Gastrocnemius medialis (tissue), 4 donors: ENCODE measurements at regions not wholly inside any gene's neighbourhood (a gene's known extent, or its start where the extent isn't known, plus 50 kb on each side); places are given as distances from the start of the nearest gene placed in this dataset.

ENCODE experiments used
- ATAC-seq, 2 donors: fragments of 150-250 bp; one replicate each; pipeline ENCODE4 v1.9.1; 2016
- DNase-seq, 2 donors: peaks; one replicate each; pipeline ENCODE4 v3.0.0-alpha.2; 2019
- H3K27ac ChIP-seq, 4 donors: fragments of 200-600 bp; sonication (generic); 1 replicate in 1 of 4; 2 replicates in 3 of 4; pipeline ENCODE4 v1.5.1; 2016 to 2018; ENCODE audit warnings: mild to moderate bottlenecking in 2 of 4, moderate library complexity in 1 of 4
- H3K27me3 ChIP-seq, 3 donors: fragments of 200-600 bp; sonication (generic) in 2 of 3; 1 replicate in 1 of 3; 2 replicates in 2 of 3; pipeline versions ENCODE4 v1.5.1 to v1.6.0; 2016 to 2019; ENCODE audit warnings: mild to moderate bottlenecking in 1 of 3, moderate library complexity in 1 of 3
- H3K36me3 ChIP-seq, 2 donors: fragments of 200-600 bp; sonication (generic) in 1 of 2; one replicate each; pipeline ENCODE4 v1.5.1; 2017 to 2018
- H3K4me1 ChIP-seq, 2 donors: fragments of 200-600 bp; sonication (generic) in 1 of 2; one replicate each; pipeline ENCODE4 v1.5.1; 2016 to 2017; ENCODE audit warnings: mild to moderate bottlenecking in 2 of 2
- H3K4me3 ChIP-seq, 4 donors: fragments of 200-600 bp; sonication (generic) in 3 of 4; 1 replicate in 1 of 4; 2 replicates in 3 of 4; pipeline ENCODE4 v1.5.1; 2016 to 2019; ENCODE audit warnings: mild to moderate bottlenecking in 2 of 4
- H3K9me3 ChIP-seq, 3 donors: fragments of 200-600 bp; sonication (generic) in 2 of 3; 1 replicate in 1 of 3; 2 replicates in 2 of 3; pipeline ENCODE4 v1.5.1; 2016 to 2019
- CTCF ChIP-seq, 5 experiments: fragments of 450-650 bp in 3 of 5; fragments of 200-600 bp in 2 of 5; sonication (generic) in 2 of 5; IDR thresholded peaks in 4 of 5; conservative IDR thresholded peaks in 1 of 5; 1 replicate in 4 of 5; 2 replicates in 1 of 5; pipeline ENCODE4 v1.5.1; 2016 to 2019; ENCODE audit warnings: antibody characterized with exemption in 5 of 5, mild to moderate bottlenecking in 3 of 5, moderate library complexity in 3 of 5
- POLR2A ChIP-seq, 2 donors: fragments of 450-650 bp; IDR thresholded peaks; one replicate each; pipeline ENCODE4 v1.6.1; 2017; ENCODE audit warnings: antibody characterized with exemption in 2 of 2, mild to moderate bottlenecking in 2 of 2, moderate library complexity in 2 of 2
- in situ Hi-C, 4 donors: fragments of 200-750 bp; cut with MboI; loops; one replicate each; pipeline versions ENCODE4 v1.15.0 to v1.8.0; 2017; ENCODE audit warnings: low sequenced_read_pairs in 4 of 4
- intact Hi-C: fragments of 100-400 bp; cut with DNase I; formaldehyde crosslinking; loops from one replicate; pipeline ENCODE4 v1.15.1; 2023; ENCODE audit warnings: low total_unique reads

- Histone ChIP-seq H3K27ac (no peak overlapping the region), H3K27me3 (no peaks in the 10 kb centered on the region), H3K36me3 (no peaks in the 10 kb centered on the region), H3K4me3 (no peak overlapping the region), H3K4me1 (no peaks in the 10 kb centered on the region), H3K9me3 (no peaks in the 10 kb centered on the region)
- ATAC-seq (no peak), DNase-seq (no peak)
- TF ChIP-seq CTCF (IDR thresholded peaks at IDR 0.05 in 4 of 5, conservative IDR thresholded peaks at IDR 0.05 in 1 of 5) (no peak), POLR2A (IDR thresholded peaks at IDR 0.05) (no peak)
- intact Hi-C loops (no loop called here), in situ Hi-C loops (no loop called here)
Measured at GRCh38 chr2:58727981-58728656, 487.0 kb upstream of the FANCL start.

- no peak overlapping the region for H3K27ac ChIP-seq
- H3K27me3 ChIP-seq = no peaks in the 10 kb centered on the region
- DNase-seq (no peak), ATAC-seq (no peak)
- H3K4me1 ChIP-seq = no peaks in the 10 kb centered on the region
- TF ChIP-seq POLR2A (IDR thresholded peaks at IDR 0.05) = no peak
- no peak for TF ChIP-seq CTCF (IDR thresholded peaks at IDR 0.05 in 4 of 5, conservative IDR thresholded peaks at IDR 0.05 in 1 of 5)
- H3K4me3 ChIP-seq = no peak overlapping the region
- in situ Hi-C loops (no loop called here), intact Hi-C loops (no loop called here)
- H3K9me3 ChIP-seq = no peaks in the 10 kb centered on the region
- H3K36me3 ChIP-seq = no peaks in the 10 kb centered on the region
Measured at GRCh38 chr2:58721912-58722591, 480.9 kb upstream of the FANCL start.

GRCh38 chr2:58720770-58721697 lies 479.9 kb upstream of the FANCL start:
- no peak overlapping the region for H3K4me3 ChIP-seq
- in situ Hi-C loops (no loop called here), intact Hi-C loops (no loop called here)
- no peaks in the 10 kb centered on the region for H3K9me3 ChIP-seq
- DNase-seq (no peak), ATAC-seq (no peak)
- no peaks in the 10 kb centered on the region for H3K4me1 ChIP-seq
- TF ChIP-seq CTCF (IDR thresholded peaks at IDR 0.05 in 4 of 5, conservative IDR thresholded peaks at IDR 0.05 in 1 of 5) (no peak), POLR2A (IDR thresholded peaks at IDR 0.05) (no peak)
- H3K27ac ChIP-seq = no peak overlapping the region
- no peaks in the 10 kb centered on the region for H3K36me3 ChIP-seq
- H3K27me3 ChIP-seq = no peaks in the 10 kb centered on the region

GRCh38 chr2:58720033-58720769 lies 479.1 kb upstream of the FANCL start:
- ATAC-seq (no peak), DNase-seq (no peak)
- no peak overlapping the region for H3K4me3 ChIP-seq
- no peaks in the 10 kb centered on the region for H3K9me3 ChIP-seq
- no peak overlapping the region for H3K27ac ChIP-seq
- no peaks in the 10 kb centered on the region for H3K4me1 ChIP-seq
- intact Hi-C loops (no loop called here), in situ Hi-C loops (no loop called here)
- no peaks in the 10 kb centered on the region for H3K27me3 ChIP-seq
- TF ChIP-seq POLR2A (IDR thresholded peaks at IDR 0.05) (no peak), CTCF (IDR thresholded peaks at IDR 0.05 in 4 of 5, conservative IDR thresholded peaks at IDR 0.05 in 1 of 5) (no peak)
- H3K36me3 ChIP-seq = no peaks in the 10 kb centered on the region
